Liver (tissue), 8 donors: ENCODE measurements at regions not wholly inside any gene's neighbourhood (a gene's known extent, or its start where the extent isn't known, plus 50 kb on each side); places are given as distances from the start of the nearest gene placed in this dataset.

ENCODE experiments used
- DNase-seq: peaks from one replicate; pipeline ENCODE4 v3.0.0-alpha.2; 2017; ENCODE audit warnings: low spot score
- H3K27ac ChIP-seq, 2 donors: one replicate each; pipeline ENCODE4 v1.7.0; 2013; ENCODE audit warnings: inconsistent platforms in 2 of 2, low read length in 2 of 2, control low read depth in 1 of 2, low read depth in 1 of 2, mild to moderate bottlenecking in 1 of 2
- H3K27me3 ChIP-seq, 4 donors: one replicate each; pipeline versions ENCODE4 v1.6.1 to v1.7.0; 2013; ENCODE audit warnings: low read length in 3 of 4, inconsistent platforms in 1 of 4, mild to moderate bottlenecking in 1 of 4, moderate library complexity in 1 of 4; ENCODE audit not compliant: control insufficient read depth in 4 of 4, insufficient read depth in 4 of 4
- H3K36me3 ChIP-seq, 4 donors: one replicate each; pipeline versions ENCODE4 v1.6.1 to v1.7.0; 2013; ENCODE audit warnings: low read length in 3 of 4, mild to moderate bottlenecking in 3 of 4, low read depth in 1 of 4, moderate library complexity in 1 of 4; ENCODE audit not compliant: control insufficient read depth in 4 of 4, insufficient read depth in 3 of 4
- H3K4me1 ChIP-seq, 4 donors: one replicate each; pipeline versions ENCODE4 v1.6.1 to v1.7.0; 2013; ENCODE audit warnings: low read length in 3 of 4, mild to moderate bottlenecking in 3 of 4, moderate library complexity in 1 of 4; ENCODE audit not compliant: control insufficient read depth in 4 of 4, insufficient read depth in 4 of 4
- H3K4me3 ChIP-seq, 3 donors: one replicate each; pipeline versions ENCODE4 v1.6.1 to v1.7.0; 2013; ENCODE audit warnings: low read length in 3 of 3, control low read depth in 1 of 3, low read depth in 1 of 3, mild to moderate bottlenecking in 1 of 3
- H3K9ac ChIP-seq, 2 donors: one replicate each; pipeline ENCODE4 v1.7.0; 2013; ENCODE audit warnings: low read length in 2 of 2, mild to moderate bottlenecking in 2 of 2, moderate library complexity in 2 of 2, control low read depth in 1 of 2, low read depth in 1 of 2
- H3K9me3 ChIP-seq, 4 donors: one replicate each; pipeline versions ENCODE4 v1.6.1 to v1.7.0; 2013; ENCODE audit warnings: low read length in 3 of 4; ENCODE audit not compliant: control insufficient read depth in 4 of 4
- ATF3 ChIP-seq: IDR thresholded peaks from 2 replicates; pipeline ENCODE4 v1.6.1; 2016; ENCODE audit warnings: antibody characterized with exemption
- CTCF ChIP-seq: fragments of 150-350 bp; IDR thresholded peaks from 2 replicates; pipeline ENCODE4 v1.5.1; 2017; ENCODE audit warnings: improper control_type of control experiment, low read depth, low read length; ENCODE audit not compliant: missing input control
- EGR1 ChIP-seq, 2 donors: IDR thresholded peaks; 2 replicates each; pipeline ENCODE4 v1.6.1; 2016 to 2018; ENCODE audit warnings: antibody characterized with exemption in 2 of 2, low read depth in 2 of 2
- FOXA2 ChIP-seq: IDR thresholded peaks from 2 replicates; pipeline ENCODE4 v1.6.1; 2016; ENCODE audit warnings: antibody characterized with exemption
- GABPA ChIP-seq, 2 donors: IDR thresholded peaks in 1 of 2; conservative IDR thresholded peaks in 1 of 2; 2 replicates each; pipeline ENCODE4 v1.6.1; 2016; ENCODE audit warnings: antibody characterized with exemption in 2 of 2, mild to moderate bottlenecking in 1 of 2, moderate library complexity in 1 of 2
- HNF4A ChIP-seq, 2 donors: conservative IDR thresholded peaks; 2 replicates each; pipeline ENCODE4 v1.6.1; 2016; ENCODE audit warnings: antibody characterized with exemption in 2 of 2, mild to moderate bottlenecking in 2 of 2
- HNF4G ChIP-seq: IDR thresholded peaks from 2 replicates; pipeline ENCODE4 v1.6.1; 2016; ENCODE audit warnings: antibody characterized with exemption
- JUND ChIP-seq, 2 donors: IDR thresholded peaks; 2 replicates each; pipeline ENCODE4 v1.6.1; 2016; ENCODE audit warnings: antibody characterized with exemption in 2 of 2
- MAX ChIP-seq: IDR thresholded peaks from 2 replicates; pipeline ENCODE4 v1.6.1; 2016; ENCODE audit warnings: antibody characterized with exemption
- NR2F2 ChIP-seq: IDR thresholded peaks from 2 replicates; pipeline ENCODE4 v1.6.1; 2016; ENCODE audit warnings: antibody characterized with exemption
- RAD21 ChIP-seq, 2 donors: IDR thresholded peaks; 2 replicates each; pipeline ENCODE4 v1.6.1; 2016; ENCODE audit warnings: antibody characterized with exemption in 2 of 2, mild to moderate bottlenecking in 2 of 2
- REST ChIP-seq: IDR thresholded peaks from 2 replicates; pipeline ENCODE4 v1.6.1; 2016; ENCODE audit warnings: antibody characterized with exemption, mild to moderate bottlenecking
- RXRA ChIP-seq, 2 donors: IDR thresholded peaks; 2 replicates each; pipeline ENCODE4 v1.6.1; 2017 to 2018; ENCODE audit warnings: antibody characterized with exemption in 2 of 2, mild to moderate bottlenecking in 1 of 2
- SP1 ChIP-seq: IDR thresholded peaks from 2 replicates; pipeline ENCODE4 v1.6.1; 2018; ENCODE audit warnings: antibody characterized with exemption, mild to moderate bottlenecking
- TAF1 ChIP-seq: conservative IDR thresholded peaks from 2 replicates; pipeline ENCODE4 v1.6.1; 2016; ENCODE audit warnings: antibody characterized with exemption, mild to moderate bottlenecking
- YY1 ChIP-seq: IDR thresholded peaks from 2 replicates; pipeline ENCODE4 v1.6.1; 2016; ENCODE audit warnings: antibody characterized with exemption, mild to moderate bottlenecking
- ZBTB33 ChIP-seq: IDR thresholded peaks from 2 replicates; pipeline ENCODE4 v1.6.1; 2016; ENCODE audit warnings: antibody characterized with exemption
- WGBS: extraction: QIAGEN DNeasy Blood & Tissue Kit; methylation state at CpG from one replicate; pipeline ENCODE4 v1.1.7; 2013; 5-methylcytosine and 5-hydroxymethylcytosine counted together
- donor health status: healthy.
- donor health status: healthy.
- donor health status: healthy.
- donor health status: healthy.
- donor health status: healthy.

- no peak for TF ChIP-seq ZBTB33
- no peak for TF ChIP-seq RXRA (IDR thresholded peaks at IDR 0.05)
- TF ChIP-seq YY1, result no peak
- no peak for TF ChIP-seq GABPA (IDR thresholded peaks at IDR 0.05 in 1 of 2, conservative IDR thresholded peaks at IDR 0.05 in 1 of 2)
- no peak for TF ChIP-seq MAX
- no peak for TF ChIP-seq ATF3
- no peak for TF ChIP-seq HNF4A (conservative IDR thresholded peaks at IDR 0.05)
- TF ChIP-seq SP1, result no peak
Measured at GRCh38 chr16:5776876-5777275, 679.3 kb upstream of the EEF2KMT start.

GRCh38 chr16:5775916-5776315, 678.3 kb upstream of the EEF2KMT start:
- Histone ChIP-seq H3K9ac (no peak overlapping the region), H3K9me3 (peaks cover 0 to under 1% (median 0%) of the 10 kb centered on the region in 4 donors), H3K36me3 (no peaks in the 10 kb centered on the region), H3K27ac (no peak overlapping the region), H3K4me1 (no peaks in the 10 kb centered on the region), H3K27me3 (peaks cover 0 to 4% (median 1%) of the 10 kb centered on the region in 4 donors), H3K4me3 (no peak overlapping the region)
- WGBS, result 59% methylated on average over 5 of the region's 5 CpGs
- no peak for DNase-seq
- TF ChIP-seq SP1 (no peak), TAF1 (no peak), YY1 (no peak), ZBTB33 (no peak), NR2F2 (no peak), MAX (no peak), EGR1 (IDR thresholded peaks at IDR 0.05; ENCODE audit: low read depth in 2 of 2) (no peak), JUND (IDR thresholded peaks at IDR 0.05) (no peak), CTCF (no peak), HNF4G (no peak), REST (no peak), GABPA (IDR thresholded peaks at IDR 0.05 in 1 of 2, conservative IDR thresholded peaks at IDR 0.05 in 1 of 2) (no peak), ATF3 (no peak), FOXA2 (no peak), RAD21 (IDR thresholded peaks at IDR 0.05) (no peak)

More at GRCh38 chr16:5776876-5777275, 679.3 kb upstream of the EEF2KMT start:
- Histone ChIP-seq H3K27me3 (peaks cover 0 to 4% (median 1%) of the 10 kb centered on the region in 4 donors), H3K4me3 (no peak overlapping the region), H3K27ac (no peak overlapping the region), H3K4me1 (no peaks in the 10 kb centered on the region), H3K9ac (no peak overlapping the region), H3K36me3 (no peaks in the 10 kb centered on the region), H3K9me3 (peaks cover 0 to under 1% (median 0%) of the 10 kb centered on the region in 4 donors)
- 39% methylated on average over 2 of the region's 2 CpGs for WGBS
- DNase-seq, result no peak
